ENCODE measurements at regions not wholly inside any gene's neighbourhood (a gene's known extent, or its start where the extent isn't known, plus 50 kb on each side); places are given as distances from the start of the nearest gene placed in this dataset.

DNA sequence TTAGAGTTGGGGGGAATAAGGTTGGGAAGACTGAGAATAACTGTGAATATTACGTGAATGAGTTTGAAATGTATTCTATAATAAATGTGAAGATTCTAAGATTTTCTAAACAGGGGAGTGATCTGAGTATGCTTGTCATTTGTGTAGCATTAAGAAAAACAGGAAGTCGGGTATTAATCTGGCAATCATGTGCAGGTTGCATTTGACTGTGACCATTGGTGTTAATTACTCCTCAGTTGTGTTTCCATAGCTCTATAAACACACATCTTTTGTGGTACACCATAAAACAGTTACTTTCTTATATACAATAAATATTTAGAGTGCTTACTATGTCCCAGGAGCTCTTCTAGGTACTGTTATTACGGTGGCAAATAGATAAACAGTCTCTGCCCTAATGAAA lies 434.4 kb upstream of the PDE3A start:
- Histone ChIP-seq H3K36me3 (ENCODE audit: insufficient read depth, low read length) (no peaks in the 10 kb centered on the region), H3K4me1 (ENCODE audit: insufficient read depth, low read length) (no peaks in the 10 kb centered on the region), H3K4me3 (ENCODE audit: low read length in 2 of 2) (no peak overlapping the region), H3K9me3 (ENCODE audit: control insufficient read depth in 1 of 2, low read length in 2 of 2) (no peaks in the 10 kb centered on the region), H3K27ac (ENCODE audit: low read depth, low read length) (no peak overlapping the region), H3K27me3 (ENCODE audit: insufficient read depth, low read length) (no peaks in the 10 kb centered on the region)
- H3K4me3 Mint-ChIP-seq, result no peak overlapping the region
- DNase-seq, result no peak
- H3K9me3 Mint-ChIP-seq, result peaks cover 0 to 8% (median 3%) of the 10 kb centered on the region in 8 donors
- peaks cover 7 to 11% of the 10 kb centered on the region in 2 donors for H3K27me3 Mint-ChIP-seq
- CTCF ChIA-PET (ENCODE audit: partially characterized antibody), result no interaction called here
- no peaks in the 10 kb centered on the region for H3K4me1 Mint-ChIP-seq
- intact Hi-C loops (cut with micrococcal nuclease), result no loop called here
- H3K27ac Mint-ChIP-seq, result no peak overlapping the region
- no peaks in the 10 kb centered on the region for H3K36me3 Mint-ChIP-seq
- POLR2A ChIA-PET (ENCODE audit: partially characterized antibody), result no interaction called here

DNA sequence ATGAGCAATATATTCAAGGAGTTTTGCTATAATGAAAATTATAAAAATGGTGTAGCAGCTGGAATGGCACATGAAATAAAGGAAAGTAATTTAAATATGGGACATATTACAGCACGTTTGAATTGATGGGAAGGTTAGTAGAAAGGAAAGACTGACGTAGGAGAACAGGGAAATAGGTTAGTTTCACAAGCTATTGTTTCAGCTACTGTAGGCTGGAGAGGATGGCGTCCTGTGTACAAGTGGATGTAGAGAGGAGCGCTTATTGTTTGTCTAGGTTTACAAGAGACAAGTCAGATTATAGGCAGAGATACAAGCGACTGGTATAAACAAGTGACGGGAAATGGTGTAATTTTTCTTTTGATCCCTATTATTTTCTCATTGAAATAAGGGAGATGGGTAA lies 431.2 kb upstream of the PDE3A start:
- H3K27ac Mint-ChIP-seq, result no peak overlapping the region
- peaks cover 7 to 9% of the 10 kb centered on the region in 2 donors for H3K27me3 Mint-ChIP-seq
- no peaks in the 10 kb centered on the region for H3K36me3 Mint-ChIP-seq
- H3K27ac ChIP-seq (ENCODE audit: low read depth, low read length), result no peak overlapping the region
- H3K4me1 ChIP-seq (ENCODE audit: insufficient read depth, low read length), result no peaks in the 10 kb centered on the region
- no peaks in the 10 kb centered on the region for H3K4me1 Mint-ChIP-seq
- no peaks in the 10 kb centered on the region for H3K27me3 ChIP-seq (ENCODE audit: insufficient read depth, low read length)
- no peak for DNase-seq
- H3K4me3 Mint-ChIP-seq, result no peak overlapping the region
- H3K9me3 Mint-ChIP-seq, result peaks cover 0 to 8% (median 2%) of the 10 kb centered on the region in 8 donors
- H3K4me3 ChIP-seq (ENCODE audit: low read length in 2 of 2), result no peak overlapping the region
- no peaks in the 10 kb centered on the region for H3K9me3 ChIP-seq (ENCODE audit: control insufficient read depth in 1 of 2, low read length in 2 of 2)
- ChIA-PET CTCF (ENCODE audit: partially characterized antibody) (no interaction called here), POLR2A (ENCODE audit: partially characterized antibody) (no interaction called here)
- intact Hi-C loops (cut with micrococcal nuclease), result no loop called here
- no peaks in the 10 kb centered on the region for H3K36me3 ChIP-seq (ENCODE audit: insufficient read depth, low read length)

- POLR2A ChIA-PET (ENCODE audit: partially characterized antibody), result no interaction called here
- H3K27ac Mint-ChIP-seq, result no peak overlapping the region
- peaks cover 7% of the 10 kb centered on the region in 2 donors for H3K27me3 Mint-ChIP-seq
- no peaks in the 10 kb centered on the region for H3K9me3 ChIP-seq (ENCODE audit: control insufficient read depth in 1 of 2, low read length in 2 of 2)
- no peaks in the 10 kb centered on the region for H3K4me1 ChIP-seq (ENCODE audit: insufficient read depth, low read length)
- no peak overlapping the region for H3K4me3 Mint-ChIP-seq
- intact Hi-C loops (cut with micrococcal nuclease), result no loop called here
- CTCF ChIA-PET (ENCODE audit: partially characterized antibody), result no interaction called here
- no peaks in the 10 kb centered on the region for H3K4me1 Mint-ChIP-seq
- H3K4me3 ChIP-seq (ENCODE audit: low read length in 2 of 2), result no peak overlapping the region
- DNase-seq, result no peak
- H3K27me3 ChIP-seq (ENCODE audit: insufficient read depth, low read length), result no peaks in the 10 kb centered on the region
- peaks cover 0 to 8% (median 2%) of the 10 kb centered on the region in 8 donors for H3K9me3 Mint-ChIP-seq
- H3K36me3 ChIP-seq (ENCODE audit: insufficient read depth, low read length), result no peaks in the 10 kb centered on the region
- H3K36me3 Mint-ChIP-seq, result no peaks in the 10 kb centered on the region
- no peak overlapping the region for H3K27ac ChIP-seq (ENCODE audit: low read depth, low read length)
These were observed 430.3 kb upstream of the PDE3A start for GRCh38 chr12:19938031-19938430.

GRCh38 chr12:19938491-19938890 lies 429.8 kb upstream of the PDE3A start:
- no peaks in the 10 kb centered on the region for H3K36me3 Mint-ChIP-seq
- no peaks in the 10 kb centered on the region for H3K4me1 Mint-ChIP-seq

DNA sequence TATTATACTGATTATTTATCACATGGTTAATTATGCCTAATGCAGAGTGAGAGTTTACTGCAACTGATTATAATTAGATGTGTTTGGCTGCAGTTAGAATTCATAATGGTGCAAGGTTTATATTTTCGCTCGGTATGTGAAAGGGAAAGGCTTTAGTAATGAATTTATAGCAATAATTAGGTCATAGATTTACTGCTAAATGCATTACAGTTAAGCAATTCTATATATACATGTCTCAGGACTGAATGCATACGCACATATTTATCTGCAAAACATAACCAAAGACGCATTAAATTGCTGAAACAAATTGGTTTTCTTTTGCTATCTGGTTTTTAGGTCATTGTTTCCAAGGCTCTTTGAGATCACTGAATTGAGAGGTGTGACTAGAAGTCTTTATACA lies 428.1 kb upstream of the PDE3A start:
- no peaks in the 10 kb centered on the region for H3K4me1 ChIP-seq (ENCODE audit: insufficient read depth, low read length)
- no peak for DNase-seq
- Mint-ChIP-seq H3K4me1 (no peaks in the 10 kb centered on the region), H3K4me3 (no peak overlapping the region), H3K36me3 (no peaks in the 10 kb centered on the region), H3K27ac (no peak overlapping the region), H3K9me3 (peaks cover 0 to 4% (median 1%) of the 10 kb centered on the region in 8 donors), H3K27me3 (peaks cover 5 to 6% of the 10 kb centered on the region in 2 donors)
- no peak overlapping the region for H3K4me3 ChIP-seq (ENCODE audit: low read length in 2 of 2)
- CTCF ChIA-PET (ENCODE audit: partially characterized antibody), result no interaction called here
- POLR2A ChIA-PET (ENCODE audit: partially characterized antibody), result no interaction called here
- no peaks in the 10 kb centered on the region for H3K9me3 ChIP-seq (ENCODE audit: control insufficient read depth in 1 of 2, low read length in 2 of 2)
- no peaks in the 10 kb centered on the region for H3K36me3 ChIP-seq (ENCODE audit: insufficient read depth, low read length)
- intact Hi-C loops (cut with micrococcal nuclease), result no loop called here
- H3K27me3 ChIP-seq (ENCODE audit: insufficient read depth, low read length), result no peaks in the 10 kb centered on the region
- no peak overlapping the region for H3K27ac ChIP-seq (ENCODE audit: low read depth, low read length)

More at GRCh38 chr12:19938491-19938890, 429.8 kb upstream of the PDE3A start:
- POLR2A ChIA-PET (ENCODE audit: partially characterized antibody), result no interaction called here
- H3K9me3 ChIP-seq (ENCODE audit: control insufficient read depth in 1 of 2, low read length in 2 of 2), result no peaks in the 10 kb centered on the region
- Mint-ChIP-seq H3K4me3 (no peak overlapping the region), H3K27me3 (peaks cover 7% of the 10 kb centered on the region in 2 donors), H3K9me3 (peaks cover 0 to 8% (median 2%) of the 10 kb centered on the region in 8 donors), H3K27ac (no peak overlapping the region)
- H3K4me1 ChIP-seq (ENCODE audit: insufficient read depth, low read length), result no peaks in the 10 kb centered on the region
- H3K4me3 ChIP-seq (ENCODE audit: low read length in 2 of 2), result no peak overlapping the region
- CTCF ChIA-PET (ENCODE audit: partially characterized antibody), result no interaction called here
- no peaks in the 10 kb centered on the region for H3K36me3 ChIP-seq (ENCODE audit: insufficient read depth, low read length)
- H3K27me3 ChIP-seq (ENCODE audit: insufficient read depth, low read length), result no peaks in the 10 kb centered on the region
- no peak overlapping the region for H3K27ac ChIP-seq (ENCODE audit: low read depth, low read length)
- DNase-seq, result no peak
- intact Hi-C loops (cut with micrococcal nuclease), result no loop called here

GRCh38 chr12:19941096-19941495 lies 427.2 kb upstream of the PDE3A start:
- Histone ChIP-seq H3K9me3 (ENCODE audit: control insufficient read depth in 1 of 2, low read length in 2 of 2) (no peaks in the 10 kb centered on the region), H3K36me3 (ENCODE audit: insufficient read depth, low read length) (no peaks in the 10 kb centered on the region), H3K27ac (ENCODE audit: low read depth, low read length) (no peak overlapping the region), H3K27me3 (ENCODE audit: insufficient read depth, low read length) (no peaks in the 10 kb centered on the region), H3K4me1 (ENCODE audit: insufficient read depth, low read length) (no peaks in the 10 kb centered on the region), H3K4me3 (ENCODE audit: low read length in 2 of 2) (no peak overlapping the region)
- Mint-ChIP-seq H3K4me1 (no peaks in the 10 kb centered on the region), H3K9me3 (peaks cover 0 to 3% (median 0%) of the 10 kb centered on the region in 8 donors), H3K4me3 (no peak overlapping the region), H3K27me3 (peaks cover 3 to 4% of the 10 kb centered on the region in 2 donors), H3K27ac (no peak overlapping the region), H3K36me3 (no peaks in the 10 kb centered on the region)
- DNase-seq, result no peak
- intact Hi-C loops (cut with micrococcal nuclease), result no loop called here
- POLR2A ChIA-PET (ENCODE audit: partially characterized antibody), result no interaction called here
- CTCF ChIA-PET (ENCODE audit: partially characterized antibody), result no interaction called here

GRCh38 chr12:19945559-19946435 lies 422.5 kb upstream of the PDE3A start:
- peaks cover 0 to 14% (median 7%) of the 10 kb centered on the region in 8 donors for H3K9me3 Mint-ChIP-seq
- H3K27ac ChIP-seq (ENCODE audit: low read depth, low read length), result no peak overlapping the region
- H3K27ac Mint-ChIP-seq, result no peak overlapping the region
- H3K4me3 Mint-ChIP-seq, result no peak overlapping the region
- ChIA-PET CTCF (ENCODE audit: partially characterized antibody) (no interaction called here), POLR2A (ENCODE audit: partially characterized antibody) (no interaction called here)
- H3K36me3 ChIP-seq (ENCODE audit: insufficient read depth, low read length), result no peaks in the 10 kb centered on the region
- no peak overlapping the region for H3K4me3 ChIP-seq (ENCODE audit: low read length in 2 of 2)
- no peaks in the 10 kb centered on the region for H3K36me3 Mint-ChIP-seq
- no peaks in the 10 kb centered on the region for H3K27me3 Mint-ChIP-seq
- no peaks in the 10 kb centered on the region for H3K4me1 Mint-ChIP-seq
- no peak for DNase-seq
- no peaks in the 10 kb centered on the region for H3K27me3 ChIP-seq (ENCODE audit: insufficient read depth, low read length)
- no peaks in the 10 kb centered on the region for H3K9me3 ChIP-seq (ENCODE audit: control insufficient read depth in 1 of 2, low read length in 2 of 2)
- intact Hi-C loops (cut with micrococcal nuclease), result no loop called here
- H3K4me1 ChIP-seq (ENCODE audit: insufficient read depth, low read length), result no peaks in the 10 kb centered on the region

Measured in CD4-positive, alpha-beta memory T cell (primary cell).